ENCODE measurements at regions not wholly inside any gene's neighbourhood (a gene's known extent, or its start where the extent isn't known, plus 50 kb on each side); places are given as distances from the start of the nearest gene placed in this dataset.

GRCh38 chr3:102529452-102529851 is 94.6 kb downstream of the ZPLD1 start:
- H4K20me1 ChIP-seq (ENCODE audit: insufficient read depth, low read length): no peaks in the 10 kb centered on the region
- no peak overlapping the region for H2AFZ ChIP-seq (ENCODE audit: low read length)
- H3K4me2 ChIP-seq (ENCODE audit: insufficient read depth, low read length): no peak overlapping the region
- no peak overlapping the region for H3K4me3 ChIP-seq (ENCODE audit: insufficient read depth, low read length)
- no peaks in the 10 kb centered on the region for H3K4me1 ChIP-seq (ENCODE audit: insufficient read depth, low read length)
- peak; percentile 31 for TF ChIP-seq CTCF (IDR thresholded peaks at IDR 0.05; ENCODE audit: extremely low read depth, low read depth, low read length)
- H3K79me2 ChIP-seq (ENCODE audit: insufficient read depth, low read length): no peaks in the 10 kb centered on the region
- H3K27ac ChIP-seq (ENCODE audit: low read depth, low read length): no peak overlapping the region
- no peaks in the 10 kb centered on the region for H3K27me3 ChIP-seq (ENCODE audit: insufficient read depth, low read length)
- H3K36me3 ChIP-seq (ENCODE audit: insufficient read depth, low read length): no peaks in the 10 kb centered on the region
- DNase-seq (ENCODE audit: insufficient read length, low spot score, missing footprints): no peak
- no peaks in the 10 kb centered on the region for H3K9me3 ChIP-seq (ENCODE audit: low read depth, low read length)

- Histone ChIP-seq H3K27ac (ENCODE audit: low read depth, low read length) (no peak overlapping the region), H3K4me1 (ENCODE audit: insufficient read depth, low read length) (no peaks in the 10 kb centered on the region), H4K20me1 (ENCODE audit: insufficient read depth, low read length) (no peaks in the 10 kb centered on the region), H3K27me3 (ENCODE audit: insufficient read depth, low read length) (no peaks in the 10 kb centered on the region), H3K9me3 (ENCODE audit: low read depth, low read length) (no peaks in the 10 kb centered on the region), H3K79me2 (ENCODE audit: insufficient read depth, low read length) (no peaks in the 10 kb centered on the region), H3K4me2 (ENCODE audit: insufficient read depth, low read length) (no peak overlapping the region), H3K36me3 (ENCODE audit: insufficient read depth, low read length) (no peaks in the 10 kb centered on the region), H3K4me3 (ENCODE audit: insufficient read depth, low read length) (no peak overlapping the region), H2AFZ (ENCODE audit: low read length) (no peak overlapping the region)
- TF ChIP-seq CTCF (IDR thresholded peaks at IDR 0.05; ENCODE audit: extremely low read depth, low read depth, low read length): no peak
- peak; percentile 61 for DNase-seq (ENCODE audit: insufficient read length, low spot score, missing footprints)
These were observed 95.8 kb downstream of the ZPLD1 start for GRCh38 chr3:102530415-102531181.

GRCh38 chr3:102531686-102532085 is 96.9 kb downstream of the ZPLD1 start:
- TF ChIP-seq CTCF (IDR thresholded peaks at IDR 0.05; ENCODE audit: extremely low read depth, low read depth, low read length): no peak
- Histone ChIP-seq H3K36me3 (ENCODE audit: insufficient read depth, low read length) (no peaks in the 10 kb centered on the region), H3K4me3 (ENCODE audit: insufficient read depth, low read length) (no peak overlapping the region), H3K27ac (ENCODE audit: low read depth, low read length) (no peak overlapping the region), H2AFZ (ENCODE audit: low read length) (no peak overlapping the region), H3K9me3 (ENCODE audit: low read depth, low read length) (no peaks in the 10 kb centered on the region), H3K4me1 (ENCODE audit: insufficient read depth, low read length) (no peaks in the 10 kb centered on the region), H4K20me1 (ENCODE audit: insufficient read depth, low read length) (no peaks in the 10 kb centered on the region), H3K27me3 (ENCODE audit: insufficient read depth, low read length) (no peaks in the 10 kb centered on the region), H3K79me2 (ENCODE audit: insufficient read depth, low read length) (no peaks in the 10 kb centered on the region), H3K4me2 (ENCODE audit: insufficient read depth, low read length) (no peak overlapping the region)
- no peak for DNase-seq (ENCODE audit: insufficient read length, low spot score, missing footprints)

- no peaks in the 10 kb centered on the region for H3K9me3 ChIP-seq (ENCODE audit: low read depth, low read length)
- DNase-seq (ENCODE audit: insufficient read length, low spot score, missing footprints): no peak
- no peaks in the 10 kb centered on the region for H3K36me3 ChIP-seq (ENCODE audit: insufficient read depth, low read length)
- no peak overlapping the region for H2AFZ ChIP-seq (ENCODE audit: low read length)
- H3K79me2 ChIP-seq (ENCODE audit: insufficient read depth, low read length): no peaks in the 10 kb centered on the region
- H3K4me3 ChIP-seq (ENCODE audit: insufficient read depth, low read length): no peak overlapping the region
- no peak overlapping the region for H3K27ac ChIP-seq (ENCODE audit: low read depth, low read length)
- no peak overlapping the region for H3K4me2 ChIP-seq (ENCODE audit: insufficient read depth, low read length)
- H4K20me1 ChIP-seq (ENCODE audit: insufficient read depth, low read length): no peaks in the 10 kb centered on the region
- TF ChIP-seq CTCF (IDR thresholded peaks at IDR 0.05; ENCODE audit: extremely low read depth, low read depth, low read length): no peak
- H3K4me1 ChIP-seq (ENCODE audit: insufficient read depth, low read length): no peaks in the 10 kb centered on the region
- no peaks in the 10 kb centered on the region for H3K27me3 ChIP-seq (ENCODE audit: insufficient read depth, low read length)
These were observed 98.1 kb downstream of the ZPLD1 start for GRCh38 chr3:102532901-102533300.

Measured in osteoblast (primary cell).